ENCODE measurements at regions not wholly inside any gene's neighbourhood (a gene's known extent, or its start where the extent isn't known, plus 50 kb on each side); places are given as distances from the start of the nearest gene placed in this dataset.
"Not testable (repeated sequence)": the region's sequence is repeated elsewhere in the genome, so short reads cannot be mapped to it uniquely, and the experiment has no call there.

GRCh38 chr21:6569152-6569551 is 3952.2 kb upstream of the TPTE start:
- not testable (repeated sequence) for TF ChIP-seq EZH2 (IDR thresholded peaks at IDR 0.05; ENCODE audit: borderline replicate concordance, low read depth, low read length, poor library complexity, severe bottlenecking); CTCF (conservative IDR thresholded peaks at IDR 0.05; ENCODE audit: low read depth, low read length)
